NCI-H187 (cell line): ENCODE measurements at regions not wholly inside any gene's neighbourhood (a gene's known extent, or its start where the extent isn't known, plus 50 kb on each side); places are given as distances from the start of the nearest gene placed in this dataset.

Experiments
- DNase-seq, 2 experiments: peaks; one replicate each; lab custom pipeline; 2025; lab: John Stamatoyannopoulos, UW

DNA sequence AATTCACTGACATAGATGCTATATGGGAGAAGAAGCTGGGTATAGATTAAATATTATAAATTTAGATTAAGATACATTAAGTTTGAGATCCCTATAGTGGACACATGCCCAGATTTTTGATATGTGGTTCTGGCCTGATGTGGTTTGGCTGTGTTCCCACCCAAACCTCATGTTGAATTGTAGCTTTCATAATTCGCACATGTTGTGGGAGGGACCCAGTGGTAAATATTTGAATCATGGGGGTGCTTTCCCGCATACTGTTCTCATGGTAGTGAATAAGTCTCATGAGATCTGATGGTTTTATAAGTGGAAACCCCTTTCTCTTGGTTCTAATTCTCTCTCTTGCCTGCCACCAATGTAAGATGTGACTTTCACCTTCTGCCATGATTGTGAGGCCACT is 189.4 kb upstream of the CD96 start:
- no peak for DNase-seq

DNA sequence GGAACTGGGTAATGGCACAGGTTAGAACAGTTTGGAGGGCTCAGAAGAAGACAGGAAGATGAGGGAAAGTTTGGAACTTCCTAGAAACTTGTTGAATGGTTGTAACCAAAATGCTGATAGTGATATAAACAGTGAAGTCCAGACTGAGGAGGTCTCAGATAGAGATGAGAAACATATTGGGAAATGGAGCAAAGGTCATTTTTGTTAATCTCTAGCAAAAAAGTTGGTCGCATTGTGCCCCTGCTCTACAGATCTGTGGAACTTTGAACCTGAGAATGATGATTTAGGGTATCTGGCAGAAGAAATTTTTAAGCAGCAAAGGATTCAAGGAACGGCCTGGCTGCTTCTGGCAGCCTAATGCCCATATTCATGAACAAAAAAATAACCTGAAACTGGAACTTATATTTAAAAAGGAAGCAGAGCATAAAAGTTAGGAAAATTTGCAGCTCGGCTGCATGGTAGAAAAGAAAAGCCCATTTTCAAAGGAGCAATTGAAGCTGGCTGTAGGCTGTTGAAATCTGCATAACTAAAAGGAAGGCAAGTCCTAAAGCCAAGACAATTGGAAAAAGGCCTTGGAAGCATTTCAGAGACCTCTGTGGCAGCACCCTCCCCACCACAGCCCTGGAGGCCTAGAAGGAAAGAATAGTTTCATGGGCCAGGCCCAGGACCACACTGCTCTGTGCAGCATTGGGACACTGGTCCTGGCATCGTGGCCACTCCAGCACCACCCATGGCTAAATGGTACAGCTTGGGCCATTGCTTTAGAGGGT is 182.6 kb upstream of the CD96 start:
- DNase-seq, result no peak

DNA sequence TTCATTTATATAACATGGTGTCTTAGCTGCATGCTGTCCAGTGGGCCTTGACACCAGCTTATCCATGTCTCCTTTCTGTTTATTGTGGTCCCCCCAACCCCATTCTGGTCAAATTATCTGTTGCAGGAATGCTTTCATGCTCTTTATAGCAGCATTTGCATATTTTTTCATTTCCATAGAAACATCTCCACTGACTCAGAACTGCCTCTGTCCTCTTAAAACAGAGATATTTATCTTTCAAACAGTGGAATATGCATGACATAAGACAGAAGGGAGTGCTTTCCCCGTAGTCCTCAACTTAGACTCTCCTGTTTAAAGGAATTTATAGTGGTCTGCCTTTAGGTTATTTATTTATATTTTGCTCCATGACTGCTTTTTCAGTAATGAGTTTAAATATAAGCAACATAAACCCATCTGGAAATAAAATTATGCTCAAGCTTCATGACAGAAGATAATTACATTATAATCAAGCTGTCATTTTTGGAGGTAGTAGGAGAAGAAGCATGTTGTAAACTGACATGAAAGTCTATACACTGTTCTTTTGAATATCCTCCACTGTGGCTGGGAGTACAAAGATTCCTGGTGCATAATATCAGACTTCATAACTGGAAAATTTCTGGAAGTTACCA is 179.5 kb upstream of the CD96 start:
- DNase-seq, result no peak

DNA sequence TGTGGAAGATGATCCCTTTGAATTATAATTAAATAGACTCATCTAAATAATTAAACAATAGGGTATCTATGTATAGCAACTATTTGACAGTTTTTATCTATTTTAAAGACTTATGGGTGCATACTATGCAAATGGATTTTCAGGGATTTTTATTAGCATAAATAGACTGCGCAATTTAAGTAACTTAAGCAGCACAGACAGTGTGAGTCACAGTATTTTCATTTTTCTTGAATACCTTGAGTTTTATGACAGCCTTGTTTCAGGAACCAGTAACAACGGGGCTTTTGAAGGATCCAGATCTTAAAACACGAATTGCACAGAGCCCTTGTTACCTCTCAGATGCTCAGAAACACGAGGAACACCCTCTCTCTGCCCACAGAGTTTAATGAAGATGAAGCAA is 175.5 kb upstream of the CD96 start:
- no peak for DNase-seq

DNA sequence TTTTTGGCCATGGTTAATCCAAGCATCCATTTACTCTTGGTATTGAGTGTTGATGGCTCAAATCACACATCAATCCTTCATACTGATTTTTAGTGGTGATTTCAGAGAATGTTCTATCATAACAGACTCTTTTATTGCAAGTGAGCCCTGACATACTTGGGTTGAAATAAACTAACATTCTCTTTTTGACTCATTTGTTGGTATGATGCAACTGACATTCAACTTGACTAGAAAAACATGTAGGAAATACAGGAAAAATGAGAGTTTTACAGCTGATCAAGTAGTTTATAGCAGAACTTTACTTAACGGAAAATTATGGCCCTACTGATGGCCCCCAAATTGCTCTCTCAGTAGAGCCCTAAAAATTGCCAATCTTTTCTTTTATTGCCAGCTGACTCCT is 173.9 kb upstream of the CD96 start:
- DNase-seq, result no peak

DNA sequence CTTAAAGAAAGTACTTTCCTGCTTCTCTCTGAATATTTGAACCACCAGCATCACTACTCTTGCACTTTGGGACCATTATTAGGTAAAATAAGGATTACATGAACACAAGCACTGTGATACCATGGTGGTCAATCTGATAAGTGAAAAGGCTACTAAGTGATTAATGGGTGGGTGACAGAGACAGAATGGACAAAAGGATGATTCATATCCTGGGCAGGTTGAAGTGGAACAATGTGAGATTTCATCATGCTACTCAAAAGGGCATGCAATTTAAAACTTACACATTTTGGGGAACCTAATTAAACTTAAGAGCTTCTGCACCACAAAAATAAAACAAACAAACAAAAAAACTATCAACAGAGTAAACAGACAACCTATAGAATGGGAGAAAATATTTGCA is 172.0 kb upstream of the CD96 start:
- DNase-seq, result no peak

DNA sequence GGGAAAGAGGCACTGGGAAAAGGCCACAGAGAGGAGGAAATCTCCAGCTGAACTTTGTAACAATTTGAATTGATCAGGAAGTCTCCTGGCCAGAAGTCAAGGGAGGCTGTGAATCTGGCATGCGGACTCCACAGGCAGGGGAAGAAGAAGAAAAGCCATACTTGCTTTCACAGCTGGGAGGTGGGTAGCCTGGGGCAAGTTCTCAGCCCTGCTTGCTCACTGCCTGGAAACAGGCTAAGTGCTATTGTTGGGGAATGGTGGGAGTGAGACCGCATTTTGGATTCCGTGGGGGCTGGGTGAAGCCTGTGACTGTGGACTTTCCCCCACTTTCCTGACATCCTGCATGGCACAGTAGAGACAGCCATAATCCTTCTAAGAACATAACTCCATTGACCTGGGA is 168.8 kb upstream of the CD96 start:
- no peak for DNase-seq

DNA sequence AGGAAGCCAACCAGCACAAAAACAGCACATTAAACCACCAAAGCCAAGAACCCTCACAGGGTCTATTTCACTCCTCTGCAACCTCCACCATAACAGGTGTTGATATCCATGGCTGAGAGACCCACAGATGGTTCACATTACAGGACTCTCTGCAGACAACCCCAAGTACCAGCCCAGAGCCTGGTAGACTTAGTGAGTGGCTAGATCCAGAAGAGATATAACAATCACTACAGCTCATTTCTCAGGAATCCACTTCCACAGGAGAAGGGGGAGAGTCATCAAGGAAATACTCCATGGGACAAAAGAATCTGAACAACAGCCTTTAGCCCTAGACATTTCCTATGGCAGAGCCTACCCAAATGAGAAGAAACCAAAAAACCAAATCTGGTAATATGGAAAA is 168.1 kb upstream of the CD96 start:
- DNase-seq, result no peak

DNA sequence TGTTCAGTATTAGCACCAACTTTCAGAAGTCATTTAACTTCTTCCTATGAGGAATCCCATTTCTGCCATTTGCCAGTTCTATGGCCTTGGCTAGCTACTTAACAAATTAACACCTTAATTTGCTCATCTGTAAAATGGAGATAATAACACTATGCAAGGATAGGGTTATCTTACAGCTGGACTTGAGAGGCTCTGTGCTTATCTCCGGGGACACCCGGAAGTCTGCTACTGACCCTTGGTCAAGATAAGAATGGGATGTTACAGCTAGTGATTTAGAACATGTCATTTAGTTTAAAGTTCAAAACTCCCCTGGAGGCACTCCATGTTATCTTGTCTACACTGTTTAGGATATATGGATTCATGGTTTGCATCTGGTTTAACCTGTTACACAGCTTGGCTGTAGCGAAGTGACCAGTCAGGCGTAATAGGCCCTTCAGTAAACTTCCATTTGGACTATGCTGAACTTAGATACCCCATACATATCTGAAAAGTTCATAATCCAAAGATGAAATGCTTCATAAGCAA is 156.0 kb upstream of the CD96 start:
- DNase-seq, result no peak

DNA sequence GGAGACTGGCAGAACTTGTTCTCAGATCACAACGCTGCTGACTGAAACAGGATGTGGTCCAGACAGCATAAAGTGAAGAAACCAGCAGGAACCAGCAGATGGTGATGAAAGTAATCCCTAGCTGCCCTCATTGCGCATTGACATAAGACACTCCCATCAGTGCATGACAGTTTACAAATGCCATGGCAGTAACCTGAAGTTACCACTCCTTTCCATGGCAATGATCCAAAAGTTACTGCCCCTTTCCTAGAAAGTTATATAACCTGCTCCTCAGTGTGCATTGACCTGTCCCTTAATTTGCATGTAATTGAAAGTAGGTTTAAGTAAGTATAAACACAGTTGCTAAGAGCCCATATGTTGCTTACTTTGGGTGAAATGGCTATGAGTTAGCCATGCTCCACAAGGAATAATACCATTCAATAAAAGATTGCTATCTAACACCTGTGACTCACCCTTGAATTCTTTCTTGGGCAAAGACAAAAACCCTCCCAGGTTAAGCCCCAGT is 149.1 kb upstream of the CD96 start:
- no peak for DNase-seq

DNA sequence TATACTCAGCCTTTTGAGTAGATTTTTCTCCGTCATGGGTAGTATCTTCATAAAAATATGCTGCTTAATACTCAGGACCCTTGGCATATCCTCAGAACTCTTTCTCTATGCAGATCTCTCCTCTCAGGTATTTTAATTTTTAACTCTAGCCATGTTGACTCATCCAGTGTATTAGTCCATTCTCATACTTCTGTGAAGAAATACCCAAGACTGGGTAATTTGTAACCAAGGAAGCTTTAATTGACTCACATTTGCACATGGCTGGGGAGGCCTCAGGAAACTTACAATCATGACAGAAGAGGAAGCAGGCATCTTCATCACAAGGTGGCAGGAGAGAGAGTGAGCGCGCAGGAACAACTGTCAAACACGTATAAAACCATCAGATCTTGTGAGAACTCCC is 129.3 kb upstream of the CD96 start:
- no peak for DNase-seq

DNA sequence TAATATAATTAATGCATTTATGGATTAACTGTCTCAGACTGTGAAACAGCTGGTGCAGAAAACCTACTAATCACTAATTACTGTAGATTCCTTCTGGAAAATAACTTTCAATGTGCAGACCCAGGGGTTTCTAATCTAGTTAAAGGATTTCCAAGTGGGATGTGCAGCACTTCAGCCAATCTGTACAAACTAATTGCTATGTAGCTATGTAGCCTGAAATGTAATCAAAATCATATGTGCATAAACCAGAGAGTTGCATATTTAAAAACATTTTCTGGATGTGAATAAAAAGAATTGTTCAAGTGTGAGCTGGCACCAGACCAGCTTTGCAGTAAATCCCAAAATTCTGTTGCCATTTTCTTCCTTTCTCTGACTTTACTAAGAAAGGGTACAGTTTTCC is 127.5 kb upstream of the CD96 start:
- no peak for DNase-seq

DNA sequence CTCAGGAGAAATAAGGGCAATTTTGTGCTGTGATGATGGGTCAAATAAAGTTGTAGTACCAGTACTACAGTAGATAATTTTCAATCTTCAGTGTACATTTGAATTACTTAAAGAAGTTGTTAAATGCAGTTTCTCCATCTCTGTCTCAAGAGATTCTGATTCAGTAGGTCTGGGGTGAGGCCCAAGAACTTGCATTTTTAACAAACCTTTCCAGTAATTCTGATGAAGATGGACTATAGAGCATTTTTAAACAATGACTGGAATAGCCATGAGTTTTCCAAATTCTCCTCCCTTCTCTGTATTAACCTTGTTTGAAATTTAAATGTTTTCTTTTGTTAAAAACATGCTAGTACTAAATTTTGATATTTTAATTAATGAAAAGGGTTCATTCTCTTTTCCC is 127.0 kb upstream of the CD96 start:
- DNase-seq, result no peak

DNA sequence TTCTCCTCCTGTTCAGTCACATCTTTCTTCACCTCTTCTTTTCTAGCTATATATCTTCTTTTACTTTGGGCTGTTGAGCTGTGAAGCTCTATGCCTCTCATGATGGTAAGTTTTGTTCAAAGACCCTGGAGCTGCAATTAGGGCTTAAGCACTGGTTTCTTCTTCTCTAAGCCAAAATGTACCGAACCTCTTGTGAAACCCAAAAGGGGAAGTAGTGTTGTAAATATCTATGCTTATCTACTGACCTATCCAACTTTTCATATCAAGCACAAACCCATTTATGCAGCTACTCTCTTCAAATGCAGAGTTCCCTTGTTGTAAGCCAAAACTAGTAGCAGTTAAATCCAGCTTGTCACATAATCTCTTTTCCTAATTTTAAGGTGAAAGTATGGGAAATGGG is 123.6 kb upstream of the CD96 start:
- DNase-seq, result no peak

DNA sequence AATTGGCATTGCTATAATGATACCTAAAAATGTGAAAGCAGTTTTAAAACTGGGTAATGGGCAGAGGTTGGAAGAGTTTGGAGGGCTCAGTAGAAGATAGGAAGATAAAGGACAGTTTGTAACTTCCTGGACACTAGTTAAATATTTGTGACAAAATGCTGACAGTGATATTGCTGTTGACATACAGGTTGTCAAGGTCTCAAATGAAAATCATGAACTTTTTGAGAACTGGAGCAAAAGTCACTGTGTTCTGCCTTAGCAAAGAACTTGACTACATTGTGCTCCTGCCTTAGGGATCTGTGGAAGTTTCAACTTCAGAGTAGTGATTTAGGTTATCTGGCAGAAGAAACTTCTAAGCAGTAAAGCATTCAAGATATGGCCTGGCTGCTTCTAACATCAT is 113.7 kb upstream of the CD96 start:
- DNase-seq, result no peak

DNA sequence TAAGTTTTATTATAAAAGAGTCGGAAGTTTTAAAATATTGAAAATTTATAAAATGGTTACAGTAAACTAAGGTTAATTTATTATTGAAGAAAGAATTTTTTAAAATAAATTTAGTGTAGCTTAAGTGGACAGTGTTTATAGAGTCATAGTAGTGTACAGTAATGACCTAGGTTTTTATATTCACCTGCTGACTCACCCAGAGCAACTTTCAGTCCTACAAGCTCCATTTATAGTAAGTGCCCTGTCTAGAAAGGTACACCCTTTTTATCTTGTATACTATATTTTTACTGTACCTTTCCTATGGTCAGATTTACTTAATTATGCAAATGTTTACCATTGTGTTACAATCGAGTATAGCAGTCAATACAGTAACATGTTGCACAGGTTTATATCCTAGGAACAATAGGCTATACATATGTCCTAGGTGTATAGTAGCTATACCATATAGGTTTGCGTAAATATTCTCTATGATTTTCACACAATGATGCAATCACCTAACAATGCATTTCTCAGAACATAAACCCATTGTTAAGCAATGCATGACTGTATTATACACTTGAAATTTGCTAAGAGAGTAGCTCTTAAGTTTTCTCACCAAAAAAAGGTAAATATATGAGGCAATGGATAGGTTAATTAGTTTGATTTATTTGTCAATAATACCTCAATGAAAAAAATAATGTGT is 106.9 kb upstream of the CD96 start:
- DNase-seq, result no peak

DNA sequence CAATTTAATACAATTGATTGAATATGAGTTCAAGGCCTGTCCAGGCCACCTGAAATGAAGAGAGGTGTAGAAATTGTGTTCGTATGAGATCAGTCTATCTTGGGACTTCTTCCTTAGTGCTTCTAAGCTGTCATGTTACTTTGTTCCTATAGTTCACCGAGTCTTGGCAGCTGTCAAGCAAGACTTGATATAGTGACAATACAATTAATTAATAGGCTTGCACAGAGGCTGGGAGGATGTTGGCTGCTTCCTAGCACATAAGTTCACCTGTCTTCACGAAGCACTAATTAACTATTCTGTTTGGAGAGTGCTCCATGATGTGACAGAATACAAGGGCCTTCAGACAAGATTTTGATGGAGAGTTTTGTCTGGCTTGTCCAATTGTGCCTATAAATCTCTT is 103.7 kb upstream of the CD96 start:
- no peak for DNase-seq

DNA sequence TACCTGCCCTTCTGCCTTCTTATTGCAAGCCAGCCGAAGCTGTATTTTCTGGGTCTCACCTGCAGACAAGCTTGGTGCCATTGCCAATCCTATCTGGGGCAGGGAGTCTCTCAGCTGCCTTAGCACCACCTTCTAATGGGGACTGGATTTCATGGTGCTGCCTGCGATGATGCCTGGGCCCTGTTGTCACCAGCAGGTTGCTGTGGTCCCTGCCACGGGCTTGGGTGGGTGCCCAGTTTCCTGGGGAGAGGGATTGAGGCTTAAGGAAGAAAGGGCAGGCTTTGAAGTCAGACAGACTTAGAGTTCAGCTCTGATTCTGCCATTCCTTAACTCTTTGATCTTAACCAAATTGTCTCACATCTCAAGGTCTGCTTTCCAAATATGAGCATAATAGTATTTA is 87.4 kb upstream of the CD96 start:
- no peak for DNase-seq

DNA sequence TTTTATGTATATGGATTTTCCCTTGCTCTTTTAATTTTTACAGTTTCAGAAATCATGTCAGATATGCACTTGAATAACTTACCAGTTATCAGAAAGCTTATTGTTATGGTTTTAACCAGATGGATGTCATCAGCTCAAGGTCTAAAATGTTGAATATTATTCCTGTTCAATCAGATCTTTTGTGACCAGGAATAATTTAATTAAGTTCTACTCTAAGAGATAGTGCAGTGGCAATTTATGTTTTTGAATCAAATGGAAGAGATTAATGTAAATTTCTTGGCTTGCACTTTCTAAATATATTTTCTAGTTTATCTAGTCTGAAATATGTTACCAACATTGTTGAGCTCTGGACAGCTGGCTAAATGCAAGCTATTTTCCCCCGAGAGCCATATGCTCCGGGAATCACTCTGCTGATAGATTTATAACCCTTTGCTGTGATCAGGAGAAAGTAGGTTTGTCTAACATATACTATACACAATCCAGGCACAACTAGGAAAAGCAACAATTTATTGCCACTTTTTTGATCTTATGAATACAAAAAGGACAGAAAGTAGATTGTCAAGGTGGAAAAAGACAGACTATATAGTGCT is 76.8 kb upstream of the CD96 start:
- DNase-seq, result no peak

DNA sequence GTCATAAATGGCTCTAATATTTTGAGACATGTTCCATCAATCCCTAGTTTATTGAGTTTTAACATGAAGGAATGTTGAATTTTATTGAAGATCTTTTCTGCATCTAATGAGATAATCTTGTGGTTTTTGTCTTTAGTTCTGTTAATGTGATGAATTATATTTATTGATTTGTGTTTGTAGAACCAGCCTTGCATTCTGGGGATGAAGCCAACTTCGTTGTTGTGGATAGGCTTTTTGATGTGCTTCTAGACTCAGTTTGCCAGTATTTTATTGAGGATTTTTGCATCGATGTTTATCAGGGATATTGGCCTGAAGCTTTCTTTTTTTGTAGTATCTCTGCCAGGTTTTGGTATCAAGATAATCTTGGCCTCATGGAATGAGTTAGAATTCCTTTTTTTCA is 72.0 kb upstream of the CD96 start:
- DNase-seq, result no peak

DNA sequence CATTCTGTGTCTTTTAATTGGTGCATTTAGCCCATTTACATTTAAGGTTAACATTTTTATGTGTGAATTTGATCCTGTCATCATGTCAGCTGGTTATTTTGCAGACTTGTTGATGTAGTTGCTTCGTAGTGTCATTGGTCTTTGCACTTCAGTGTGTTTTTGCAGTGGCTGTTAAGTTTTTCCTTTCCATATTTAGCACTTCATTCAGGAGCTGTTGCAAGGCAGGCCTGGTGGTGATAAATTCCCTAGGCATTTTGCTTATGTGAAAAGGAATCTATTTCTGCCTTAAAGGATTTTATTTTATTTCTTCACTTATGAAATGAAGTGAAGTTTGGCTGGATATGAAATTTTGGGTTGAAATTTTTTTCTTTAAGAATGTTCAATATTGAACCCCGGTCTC is 70.2 kb upstream of the CD96 start:
- DNase-seq, result no peak

DNA sequence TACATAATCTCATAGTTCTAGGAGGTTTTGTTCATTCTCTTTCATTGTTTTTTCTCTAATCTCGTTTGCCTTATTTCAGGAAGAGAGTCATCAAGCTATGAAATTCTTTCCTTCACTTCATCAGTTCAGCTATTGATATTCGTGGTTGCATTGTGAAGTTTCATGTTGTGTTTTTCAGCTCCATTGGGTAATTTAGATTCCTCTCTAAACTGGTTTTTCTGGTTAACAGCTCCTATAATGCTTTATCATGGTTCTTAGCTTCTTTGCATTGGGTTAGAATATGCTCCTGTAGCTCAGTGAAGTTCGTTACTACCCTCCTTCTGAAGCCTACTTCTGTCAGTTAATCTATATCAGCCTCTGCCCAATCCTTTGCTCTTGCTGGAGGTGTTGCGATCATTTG is 69.4 kb upstream of the CD96 start:
- no peak for DNase-seq

DNA sequence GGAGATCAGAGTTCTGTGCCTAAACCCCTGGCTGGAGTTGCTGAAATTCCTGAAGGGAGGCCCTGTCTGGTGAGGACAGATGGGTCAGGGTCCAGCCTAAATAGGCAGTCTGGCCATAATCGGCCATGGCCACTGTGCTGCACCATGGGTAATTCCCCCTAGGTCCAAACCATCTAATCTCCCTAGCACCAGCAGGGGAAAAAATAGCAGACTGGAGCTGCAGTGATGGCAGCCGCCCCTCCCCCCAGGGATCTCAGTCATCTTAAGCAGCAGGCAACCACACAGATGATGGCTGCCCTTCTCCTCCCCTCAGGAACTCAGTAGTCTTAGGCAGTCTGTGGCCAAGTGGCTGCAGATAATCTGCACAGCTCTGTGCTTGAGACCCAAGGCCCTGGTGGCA is 68.4 kb upstream of the CD96 start:
- no peak for DNase-seq
